Bronchial epithelial cell (primary cell): ENCODE measurements at regions not wholly inside any gene's neighbourhood (a gene's known extent, or its start where the extent isn't known, plus 50 kb on each side); places are given as distances from the start of the nearest gene placed in this dataset.

Experiments
- DNase-seq: peaks from one replicate; pipeline ENCODE4 v3.0.0-alpha.2; 2010; ENCODE audit warnings: low read depth
- FAIRE-seq: peaks from 2 replicates; lab custom pipeline; 2011; peaks lifted over from hg19 to GRCh38; lab: Jason Lieb, UNC
- H3K27me3 ChIP-seq: 2 replicates; pipeline ENCODE4 v1.5.1; 2011; ENCODE audit warnings: low read length; ENCODE audit not compliant: control insufficient read depth, insufficient read depth
- H3K36me3 ChIP-seq: 2 replicates; pipeline ENCODE4 v1.5.1; 2011; ENCODE audit warnings: low read length; ENCODE audit not compliant: control insufficient read depth, insufficient read depth
- H3K4me3 ChIP-seq: 2 replicates; pipeline ENCODE4 v1.5.1; 2011; ENCODE audit warnings: mild to moderate bottlenecking, low read depth, low read length, control low read depth
- TF ChIP-seq, protein P1 (sequence below): IDR thresholded peaks from 2 replicates; pipeline ENCODE4 v1.5.1; 2011; ENCODE audit warnings: mild to moderate bottlenecking, moderate library complexity, low read length, control low read depth, inconsistent platforms; ENCODE audit not compliant: insufficient read depth, severe bottlenecking

GRCh38 chr2:239677453-239678185, 276.8 kb upstream of the HDAC4 start:
- DNase-seq (no peak), FAIRE-seq (no peak)
- Histone ChIP-seq H3K4me3 (no peak overlapping the region), H3K36me3 (no peaks in the 10 kb centered on the region), H3K27me3 (no peaks in the 10 kb centered on the region)
- TF ChIP-seq, protein P1, sequence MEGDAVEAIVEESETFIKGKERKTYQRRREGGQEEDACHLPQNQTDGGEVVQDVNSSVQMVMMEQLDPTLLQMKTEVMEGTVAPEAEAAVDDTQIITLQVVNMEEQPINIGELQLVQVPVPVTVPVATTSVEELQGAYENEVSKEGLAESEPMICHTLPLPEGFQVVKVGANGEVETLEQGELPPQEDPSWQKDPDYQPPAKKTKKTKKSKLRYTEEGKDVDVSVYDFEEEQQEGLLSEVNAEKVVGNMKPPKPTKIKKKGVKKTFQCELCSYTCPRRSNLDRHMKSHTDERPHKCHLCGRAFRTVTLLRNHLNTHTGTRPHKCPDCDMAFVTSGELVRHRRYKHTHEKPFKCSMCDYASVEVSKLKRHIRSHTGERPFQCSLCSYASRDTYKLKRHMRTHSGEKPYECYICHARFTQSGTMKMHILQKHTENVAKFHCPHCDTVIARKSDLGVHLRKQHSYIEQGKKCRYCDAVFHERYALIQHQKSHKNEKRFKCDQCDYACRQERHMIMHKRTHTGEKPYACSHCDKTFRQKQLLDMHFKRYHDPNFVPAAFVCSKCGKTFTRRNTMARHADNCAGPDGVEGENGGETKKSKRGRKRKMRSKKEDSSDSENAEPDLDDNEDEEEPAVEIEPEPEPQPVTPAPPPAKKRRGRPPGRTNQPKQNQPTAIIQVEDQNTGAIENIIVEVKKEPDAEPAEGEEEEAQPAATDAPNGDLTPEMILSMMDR: no peak

GRCh38 chr2:239676716-239677452, 276.1 kb upstream of the HDAC4 start:
- Histone ChIP-seq H3K27me3 (no peaks in the 10 kb centered on the region), H3K4me3 (no peak overlapping the region), H3K36me3 (no peaks in the 10 kb centered on the region)
- DNase-seq (no peak), FAIRE-seq (no peak)
- TF ChIP-seq, protein P1: no peak

GRCh38 chr2:239675826-239676715, 275.3 kb upstream of the HDAC4 start:
- DNase-seq: no peak
- H3K36me3 ChIP-seq: no peaks in the 10 kb centered on the region
- FAIRE-seq: no peak
- H3K4me3 ChIP-seq: no peak overlapping the region
- TF ChIP-seq, protein P1: no peak
- no peaks in the 10 kb centered on the region for H3K27me3 ChIP-seq

- DNase-seq: no peak
- Histone ChIP-seq H3K36me3 (no peaks in the 10 kb centered on the region), H3K4me3 (no peak overlapping the region), H3K27me3 (no peaks in the 10 kb centered on the region)
- TF ChIP-seq, protein P1: no peak
- no peak for FAIRE-seq
Observed at GRCh38 chr2:239674981-239675825, 274.4 kb upstream of the HDAC4 start.
